GM21381 (cell line): ENCODE measurements at regions not wholly inside any gene's neighbourhood (a gene's known extent, or its start where the extent isn't known, plus 50 kb on each side); places are given as distances from the start of the nearest gene placed in this dataset.

Experiments
- ATAC-seq: cut with Tn5 transposase; IDR thresholded peaks from one replicate; pipeline ENCODE4 v1.9.1; 2021; ENCODE audit warnings: mild to moderate bottlenecking, moderate library complexity; ENCODE audit not compliant: unreplicated experiment

DNA sequence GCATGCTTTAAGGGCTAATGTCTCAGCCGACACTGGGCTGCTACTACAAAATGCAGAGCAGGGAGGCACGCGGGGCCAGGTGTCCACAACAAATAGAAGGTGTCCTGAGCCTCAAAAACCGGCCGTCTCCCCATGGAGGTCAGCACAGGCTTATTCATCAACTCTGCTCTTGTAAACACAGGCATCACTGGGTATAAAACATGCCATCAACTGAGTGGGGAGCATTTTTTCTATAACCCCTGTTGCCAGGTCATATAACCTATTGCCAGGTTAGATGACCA is 271.6 kb downstream of the AUH start:
- ATAC-seq, result no peak

DNA sequence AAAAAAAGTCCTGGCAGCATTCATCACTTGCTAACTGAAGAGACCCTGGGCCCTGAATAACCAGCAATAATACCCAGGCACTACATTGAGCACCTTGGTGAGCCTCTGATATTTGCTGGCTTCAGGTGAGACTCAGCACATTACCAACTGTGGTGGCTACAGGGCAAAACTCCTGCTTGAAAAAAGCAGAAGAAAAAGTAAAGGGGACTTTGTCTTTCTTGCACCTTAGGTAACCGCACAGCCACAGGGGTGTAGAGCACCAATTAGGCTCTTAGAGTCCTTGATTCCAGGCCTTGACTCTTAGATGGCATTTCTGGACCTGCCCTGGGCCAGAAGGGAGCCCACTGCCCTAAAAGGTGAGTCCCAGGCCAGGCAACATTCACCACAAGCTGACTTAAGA is 269.5 kb downstream of the AUH start:
- ATAC-seq, result no peak

DNA sequence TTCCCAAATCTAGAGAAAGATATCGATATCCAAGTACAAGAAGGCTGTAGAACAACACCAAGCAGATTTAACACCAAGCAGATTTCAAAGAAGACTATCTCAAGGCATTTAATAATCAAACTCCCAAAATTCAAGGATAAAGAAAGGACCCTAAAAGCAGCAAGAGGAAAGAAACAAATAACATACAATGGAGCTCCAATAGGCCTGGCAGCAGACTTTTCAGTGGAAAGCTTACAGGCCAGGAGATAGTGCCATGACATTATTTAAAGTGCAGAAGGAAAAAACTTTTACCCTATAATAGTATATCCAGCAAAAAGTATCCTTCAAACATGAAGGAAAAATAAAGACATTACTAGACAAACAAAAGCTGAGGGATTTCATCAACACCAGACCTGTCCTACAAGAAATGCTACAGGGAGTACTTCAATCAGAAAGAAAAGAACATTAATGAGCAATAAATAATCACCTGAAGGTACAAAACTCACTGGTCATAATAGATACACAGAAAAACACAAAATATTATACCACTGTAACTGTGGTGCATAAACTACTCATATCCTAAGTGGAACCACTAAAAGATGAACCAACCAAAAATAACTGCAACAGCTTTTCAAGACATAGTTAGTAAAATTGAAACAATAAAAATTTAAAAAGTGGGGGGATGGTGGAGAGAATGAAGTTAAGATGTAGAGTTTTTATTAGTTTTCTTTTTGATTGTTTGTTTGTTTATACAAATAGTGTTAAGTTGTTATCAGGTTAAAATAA is 267.2 kb downstream of the AUH start:
- no peak for ATAC-seq

DNA sequence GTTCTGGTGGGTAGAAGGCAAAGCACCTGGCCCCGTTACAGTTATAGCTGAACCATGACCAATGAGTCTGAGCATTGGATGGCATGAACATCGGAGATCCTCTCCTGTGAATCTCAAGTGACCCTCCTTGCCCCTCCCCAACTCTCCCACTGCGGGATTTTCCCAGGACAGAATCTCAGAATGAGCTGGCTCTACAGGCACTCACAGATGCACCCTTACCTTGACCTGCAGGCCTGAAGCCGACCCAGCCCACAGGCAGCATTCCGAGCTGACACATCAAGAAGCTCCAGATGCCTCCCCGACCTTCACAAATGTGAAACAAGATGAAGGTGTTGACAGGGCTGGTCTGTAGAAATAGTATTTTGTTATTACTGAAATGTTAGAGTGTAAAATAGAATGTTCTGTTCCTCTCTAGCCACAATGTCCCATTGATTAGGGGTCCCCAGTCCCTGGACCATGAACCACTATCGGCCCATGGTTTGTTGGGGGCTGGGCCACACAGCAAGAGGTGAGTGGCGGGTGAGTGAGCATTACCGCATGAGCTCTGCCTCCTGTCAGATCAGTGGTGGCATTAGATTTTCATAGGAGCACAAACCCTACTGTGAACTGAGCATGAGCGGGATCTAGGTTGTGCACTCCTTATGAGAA is 263.4 kb downstream of the AUH start:
- no peak for ATAC-seq

DNA sequence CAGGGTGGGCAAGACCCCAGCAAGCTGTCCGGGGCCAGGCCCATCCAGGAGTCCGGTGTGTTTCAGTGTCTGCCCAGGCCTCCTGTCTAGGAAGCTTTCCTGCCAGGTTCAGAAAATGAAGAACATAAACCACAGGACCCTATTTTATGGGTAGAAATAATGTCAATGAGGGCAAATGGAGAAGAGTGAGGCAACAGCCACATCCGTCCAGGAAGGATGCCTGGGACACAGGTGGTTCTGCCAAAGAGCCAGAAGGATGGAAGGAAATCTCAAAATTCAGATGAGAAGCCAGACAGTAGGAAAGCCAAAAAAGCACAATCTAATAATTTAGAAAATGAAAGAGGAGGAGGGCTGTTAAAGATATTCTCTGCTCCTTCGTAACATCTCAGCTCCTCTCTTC is 262.3 kb downstream of the AUH start:
- ATAC-seq, result no peak

DNA sequence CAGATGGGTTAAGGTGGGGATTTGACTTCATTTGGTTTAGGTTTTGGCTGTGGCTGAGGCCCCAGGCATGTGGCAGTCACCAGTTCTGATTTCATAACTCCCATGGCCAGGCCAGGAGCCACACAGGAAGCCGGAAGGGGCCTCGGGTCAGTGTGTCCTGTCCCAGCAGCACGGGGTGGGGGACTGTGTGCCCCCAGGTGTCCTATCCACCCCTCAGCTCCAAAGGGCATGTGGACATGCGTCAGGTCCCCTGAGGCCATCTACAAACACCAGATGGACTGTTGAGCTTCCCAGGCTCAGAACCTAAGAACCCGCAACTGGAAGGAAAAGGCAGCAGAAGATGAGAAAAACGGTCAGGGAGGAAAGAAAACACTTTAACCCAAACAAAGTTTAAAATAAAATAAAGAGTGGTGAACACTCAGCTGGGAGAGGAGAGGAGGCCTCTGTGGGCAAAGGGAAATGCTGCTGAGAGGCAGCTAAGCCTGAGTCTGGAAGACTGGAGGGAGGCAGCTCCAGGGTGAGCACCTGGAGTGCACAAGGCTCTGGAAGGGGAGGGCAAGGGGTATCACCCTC is 260.8 kb downstream of the AUH start:
- ATAC-seq, result no peak

DNA sequence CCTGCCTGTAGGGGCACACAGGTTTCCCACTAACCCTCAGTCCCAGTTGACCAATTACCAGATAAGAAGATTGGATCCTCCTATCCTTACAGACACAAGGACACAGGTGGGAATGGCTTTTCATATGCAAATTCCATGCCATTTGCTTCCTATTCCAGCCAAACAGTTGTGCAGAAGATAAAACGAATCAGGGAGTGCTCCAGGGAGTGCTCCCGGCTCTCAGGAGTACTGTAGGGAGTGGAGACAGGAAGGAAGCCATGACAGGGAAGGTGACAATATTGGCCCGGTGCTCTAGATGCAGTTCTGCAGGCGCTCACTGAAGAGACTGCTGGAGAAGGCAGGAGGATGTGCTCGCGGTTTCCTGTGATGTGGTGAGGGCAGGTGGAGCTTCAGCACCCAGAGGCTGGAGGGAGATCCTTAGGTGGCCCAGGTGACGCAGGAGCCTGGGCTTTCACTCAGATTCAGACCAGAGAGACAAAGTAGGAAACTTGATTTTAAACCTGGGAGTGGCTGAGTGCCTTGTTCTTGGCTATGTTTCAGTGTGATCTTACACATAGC is 260.0 kb downstream of the AUH start:
- ATAC-seq, result no peak

DNA sequence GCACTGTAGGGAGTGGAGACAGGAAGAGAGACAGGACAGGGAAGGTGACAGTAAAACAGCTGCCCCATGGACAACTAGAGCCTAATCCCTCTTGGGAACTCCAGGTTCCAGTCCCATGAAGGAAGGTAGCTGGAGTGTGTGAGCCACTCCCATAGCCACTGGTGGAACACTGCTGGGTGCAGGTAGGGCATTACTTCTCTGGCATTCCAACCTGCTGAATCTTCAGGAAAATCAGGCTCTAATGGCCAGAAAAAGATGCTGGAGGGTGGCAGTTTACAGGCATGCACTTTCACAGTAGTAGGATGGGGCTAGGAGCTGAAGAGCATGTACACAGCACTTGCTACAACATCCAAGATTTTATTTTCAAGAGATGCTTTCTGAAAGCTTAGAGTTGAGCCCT is 259.4 kb downstream of the AUH start:
- no peak for ATAC-seq

DNA sequence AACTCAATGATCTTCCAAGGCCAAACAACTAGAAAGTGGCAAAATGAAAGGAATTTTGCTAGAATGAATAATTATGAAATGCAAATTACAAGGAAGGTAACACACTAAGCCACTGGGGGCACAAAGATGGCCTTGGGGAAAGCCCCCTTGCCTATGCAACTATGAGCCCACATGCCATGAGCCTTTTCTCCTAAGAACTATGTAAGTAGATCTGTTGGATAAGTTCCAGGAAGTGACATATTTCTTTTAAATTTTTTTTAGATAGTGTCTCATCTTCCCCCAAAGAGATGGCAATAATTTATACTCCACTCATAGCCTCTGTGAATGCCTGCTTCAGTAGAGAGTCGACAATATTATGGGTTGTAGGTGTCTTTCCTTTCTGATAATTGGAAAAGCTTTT is 257.8 kb downstream of the AUH start:
- ATAC-seq, result no peak

DNA sequence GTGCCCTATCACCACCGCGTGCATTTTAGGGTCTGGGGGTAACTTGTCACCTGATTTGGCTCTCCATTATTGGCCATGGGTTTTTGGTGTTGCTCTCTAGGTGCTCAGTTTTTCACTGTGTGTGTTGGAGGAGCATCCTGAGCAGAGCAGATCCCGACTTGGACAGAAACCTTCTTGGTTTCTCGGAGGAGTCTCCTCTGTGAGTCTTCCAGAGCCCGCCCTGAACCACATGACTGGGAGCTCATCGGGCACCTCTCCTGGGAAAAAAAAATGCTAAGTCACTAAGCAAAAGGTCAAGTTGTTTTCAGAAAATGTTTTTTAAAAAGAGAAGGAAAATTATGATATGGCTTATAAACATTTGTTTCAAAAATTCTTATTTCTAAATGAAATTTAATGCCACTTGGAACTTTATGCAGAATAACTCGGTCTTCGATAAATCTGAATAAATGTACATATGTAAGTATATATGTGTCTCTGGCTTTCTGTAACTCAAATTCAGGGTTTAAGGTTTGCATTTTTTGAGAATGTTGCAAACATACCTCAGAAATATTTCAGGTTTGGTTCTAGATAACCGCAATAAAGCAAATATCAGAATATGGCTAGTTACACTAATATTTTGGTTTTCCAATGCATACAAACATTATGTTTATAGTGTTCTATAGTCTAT is 255.2 kb downstream of the AUH start:
- no peak for ATAC-seq

DNA sequence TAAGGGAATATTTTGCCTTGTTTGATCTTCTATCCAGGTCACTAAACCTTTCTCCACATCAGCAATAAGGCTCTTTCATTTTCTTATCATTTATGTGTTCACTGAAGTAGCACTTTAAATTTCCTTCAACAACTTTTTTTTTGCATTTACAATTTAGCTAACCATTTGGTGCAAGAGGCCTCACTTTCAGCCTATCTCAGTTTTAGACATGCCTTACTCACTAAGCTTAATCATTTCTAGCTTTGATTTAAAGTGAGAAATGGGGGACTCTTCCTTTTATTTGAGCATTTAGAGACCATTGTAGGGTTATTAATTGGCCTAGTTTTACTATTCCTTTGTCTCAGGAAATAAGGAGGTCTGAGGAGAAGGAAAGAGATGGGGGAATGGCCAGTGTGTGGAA is 250.5 kb downstream of the AUH start:
- ATAC-seq, result no peak

DNA sequence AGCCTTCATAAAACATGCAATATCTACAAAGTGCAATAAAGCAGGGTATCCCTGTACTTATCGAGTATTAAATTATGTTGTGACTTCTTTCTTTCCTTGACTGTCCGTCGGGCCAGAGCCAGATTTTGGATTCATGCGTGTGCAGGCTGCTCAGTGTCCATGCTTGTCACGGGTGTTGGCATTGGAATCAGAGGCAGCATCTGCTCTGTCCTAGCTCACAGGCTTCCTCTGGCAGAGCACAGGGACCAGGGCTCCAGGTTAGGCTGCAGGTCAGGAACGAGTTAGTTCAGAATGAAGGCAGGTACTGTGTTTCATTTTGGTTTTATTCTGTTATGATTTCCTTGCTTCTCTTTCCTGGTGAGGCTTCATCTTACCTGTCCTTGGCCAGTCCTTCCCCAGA is 249.8 kb downstream of the AUH start:
- ATAC-seq, result no peak

DNA sequence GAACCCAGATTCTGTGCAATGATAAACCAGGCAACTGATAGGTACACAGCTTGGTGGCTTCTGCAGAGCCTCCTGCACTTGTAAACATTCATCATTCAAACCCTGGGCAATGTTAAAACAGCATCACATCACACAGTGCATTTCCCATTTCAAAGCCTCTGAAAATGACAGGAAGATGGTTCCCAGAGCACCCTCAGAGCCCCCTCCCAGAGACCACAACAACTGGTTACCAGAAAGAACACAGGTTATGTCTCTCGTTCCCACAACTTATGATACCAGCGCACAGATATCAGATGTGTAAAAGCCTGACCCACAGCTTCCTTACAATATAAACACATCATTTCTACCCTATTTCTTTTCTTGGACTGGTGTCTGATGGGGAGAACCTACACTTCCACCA is 248.7 kb downstream of the AUH start:
- ATAC-seq, result no peak

DNA sequence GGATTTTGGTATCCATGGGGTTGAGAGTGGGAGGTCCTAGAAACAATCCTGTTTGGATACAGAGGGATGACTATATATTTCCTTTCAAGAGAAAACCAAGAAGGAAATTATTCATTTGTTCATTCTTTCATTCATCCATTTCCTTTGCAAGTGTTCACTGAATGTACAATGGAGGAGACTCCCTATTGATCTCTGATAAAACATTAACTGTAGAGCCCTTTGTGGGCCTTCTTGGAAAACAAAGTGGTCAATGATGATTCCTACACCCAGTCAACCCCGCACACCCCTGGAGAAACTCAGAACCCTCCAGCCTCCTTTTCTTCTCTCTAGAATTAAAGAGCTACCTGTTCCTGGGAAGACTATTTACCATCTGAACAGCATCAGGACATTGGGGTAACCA is 247.3 kb downstream of the AUH start:
- ATAC-seq, result no peak

DNA sequence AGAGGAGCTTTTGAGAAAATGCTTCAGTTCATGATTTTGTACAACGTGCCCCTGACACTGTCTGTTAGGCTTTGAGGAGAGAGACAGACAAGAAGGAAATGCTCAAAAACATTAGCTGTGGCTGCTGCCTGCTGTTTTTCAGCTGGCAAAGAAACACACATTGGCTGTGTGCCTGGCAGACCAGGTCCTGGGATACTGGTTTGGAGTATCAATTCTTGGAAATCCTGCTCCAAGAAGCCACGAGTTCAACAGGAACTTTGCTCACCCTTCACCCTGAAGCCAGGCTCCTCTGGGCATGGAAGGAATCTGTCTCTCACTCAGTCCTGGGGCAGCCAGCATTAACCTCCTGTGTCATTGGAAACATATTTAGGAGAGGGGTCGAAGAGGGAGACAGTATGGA is 245.5 kb downstream of the AUH start:
- ATAC-seq, result no peak

DNA sequence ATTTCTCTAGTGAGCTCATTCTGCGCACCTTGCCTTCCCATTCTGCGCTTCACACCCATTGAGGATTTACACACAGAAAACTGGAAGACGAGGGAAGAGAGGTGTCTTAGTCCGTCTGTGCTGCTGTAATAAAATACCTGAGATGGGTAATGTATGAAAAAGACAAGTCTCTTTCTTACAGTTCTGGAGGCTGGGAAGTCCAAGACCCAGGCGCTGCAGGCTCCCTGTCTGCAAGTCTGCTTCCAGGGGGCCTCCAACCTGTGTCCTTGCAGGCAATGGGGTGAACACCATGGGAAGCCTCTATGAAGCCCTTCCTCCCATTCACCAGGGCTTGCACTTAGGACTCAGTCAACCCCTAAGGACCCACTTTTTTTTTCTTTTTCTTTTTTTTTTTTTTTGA is 245.0 kb downstream of the AUH start:
- no peak for ATAC-seq

DNA sequence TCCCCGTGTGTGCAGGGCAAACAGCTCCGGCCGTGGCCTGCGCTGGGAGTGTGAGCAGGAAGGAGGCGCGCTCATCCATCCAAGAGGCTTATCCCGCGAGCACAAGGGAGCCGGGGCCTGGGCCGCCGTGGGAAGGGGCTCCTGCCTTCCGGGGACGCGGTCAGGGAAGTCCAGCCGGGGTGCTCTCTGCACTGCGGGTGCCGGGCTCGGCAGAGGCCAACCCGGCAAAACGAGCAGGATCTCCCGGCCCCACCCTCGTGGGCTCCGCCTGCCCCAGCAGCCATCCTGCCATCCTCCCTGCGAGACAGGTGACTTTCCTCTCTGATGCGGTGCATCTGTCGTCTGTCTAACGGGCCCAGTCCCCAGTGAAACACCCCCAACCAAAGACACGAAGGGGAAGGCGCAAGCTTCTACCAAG is 244.2 kb downstream of the AUH start:
- no peak for ATAC-seq

DNA sequence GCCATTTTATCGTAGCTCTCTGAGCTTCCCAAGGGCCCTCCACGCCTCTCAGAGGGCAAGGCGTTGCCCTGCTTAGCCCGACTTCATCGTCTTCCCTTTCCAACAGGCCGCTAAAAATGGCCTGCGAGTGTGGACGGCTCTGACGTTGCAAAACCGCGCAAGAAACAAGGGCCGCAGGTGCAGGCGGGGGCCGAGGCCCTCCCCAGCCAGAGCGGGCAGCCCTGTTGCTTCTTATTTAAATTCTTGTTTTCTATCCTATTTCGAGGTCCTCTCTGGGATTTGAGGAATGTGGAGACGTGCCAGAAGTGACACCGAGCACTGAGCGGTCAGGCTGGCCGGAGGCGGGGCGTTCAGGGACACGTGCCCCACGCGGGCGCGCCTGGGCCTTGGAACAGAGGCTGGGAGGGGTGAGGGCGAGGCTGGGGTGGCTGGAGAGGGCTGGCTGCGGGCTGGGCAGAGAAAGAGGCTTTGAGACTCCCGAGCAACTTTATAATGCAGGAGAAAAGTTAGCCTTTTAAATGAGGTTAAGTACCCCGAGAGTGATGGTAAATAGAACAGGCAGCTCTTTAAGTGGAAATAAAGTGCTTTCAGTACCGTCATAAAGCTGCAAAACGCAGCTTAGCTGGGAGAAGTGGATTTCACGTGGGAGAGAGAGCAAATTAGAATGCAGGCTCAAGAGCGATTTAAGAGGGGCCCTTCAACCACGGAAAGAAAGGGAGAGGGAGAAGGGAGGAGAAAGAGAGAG is 243.6 kb downstream of the AUH start:
- no peak for ATAC-seq

DNA sequence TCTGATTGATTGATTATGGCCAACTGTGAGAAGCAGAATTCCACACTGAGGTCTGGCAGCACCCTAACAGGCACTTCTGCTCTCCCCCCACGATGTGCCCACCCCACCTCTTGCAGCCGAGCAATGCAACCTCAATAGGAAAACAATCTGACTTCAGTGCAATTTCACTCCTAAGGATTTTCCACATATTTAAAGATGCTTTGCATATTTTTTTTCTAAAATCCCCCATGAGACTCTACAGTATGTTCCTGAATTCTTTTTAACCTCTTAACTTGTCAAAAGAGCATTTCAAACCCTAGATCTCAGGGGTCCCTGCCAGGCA is 243.1 kb downstream of the AUH start:
- ATAC-seq, result no peak

DNA sequence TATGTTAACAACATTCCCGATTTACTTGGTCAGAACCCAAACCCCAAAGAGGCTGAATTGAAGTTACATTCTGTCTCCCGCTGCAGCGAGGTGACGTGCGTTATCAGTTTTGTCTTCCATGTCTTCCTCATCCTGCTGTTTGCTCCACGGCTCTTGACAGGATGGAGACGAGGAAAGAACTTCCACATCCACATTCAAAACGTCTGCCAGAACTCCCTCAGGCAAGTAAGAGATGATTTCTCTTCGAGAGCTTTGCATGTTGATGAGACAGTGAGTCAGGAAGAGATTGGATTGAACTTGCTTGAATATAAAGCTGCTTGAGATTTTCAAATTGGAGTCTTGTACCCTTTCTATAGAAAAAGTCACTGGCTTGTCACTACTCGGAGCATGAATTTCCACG is 242.6 kb downstream of the AUH start:
- ATAC-seq, result no peak

DNA sequence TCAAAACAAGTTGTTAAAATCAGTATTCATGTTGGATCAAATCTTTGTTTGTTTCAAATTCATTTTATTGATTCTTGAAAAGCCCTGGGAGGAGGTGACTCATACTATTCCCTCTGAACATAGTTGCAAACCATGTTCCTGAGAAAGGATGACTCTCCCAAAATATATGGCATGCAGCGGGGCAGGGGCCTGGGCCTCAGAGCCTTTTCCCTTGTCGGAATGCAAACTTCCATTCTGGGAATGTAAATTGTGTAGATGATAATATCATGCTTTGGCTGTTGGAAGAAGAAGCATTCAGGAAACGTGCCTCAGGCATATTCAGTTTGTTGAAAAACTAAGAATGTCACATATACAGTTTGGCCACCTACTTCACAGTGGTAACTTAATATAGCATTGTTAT is 242.0 kb downstream of the AUH start:
- no peak for ATAC-seq
